ENCODE measurements at regions not wholly inside any gene's neighbourhood (a gene's known extent, or its start where the extent isn't known, plus 50 kb on each side); places are given as distances from the start of the nearest gene placed in this dataset.

DNA sequence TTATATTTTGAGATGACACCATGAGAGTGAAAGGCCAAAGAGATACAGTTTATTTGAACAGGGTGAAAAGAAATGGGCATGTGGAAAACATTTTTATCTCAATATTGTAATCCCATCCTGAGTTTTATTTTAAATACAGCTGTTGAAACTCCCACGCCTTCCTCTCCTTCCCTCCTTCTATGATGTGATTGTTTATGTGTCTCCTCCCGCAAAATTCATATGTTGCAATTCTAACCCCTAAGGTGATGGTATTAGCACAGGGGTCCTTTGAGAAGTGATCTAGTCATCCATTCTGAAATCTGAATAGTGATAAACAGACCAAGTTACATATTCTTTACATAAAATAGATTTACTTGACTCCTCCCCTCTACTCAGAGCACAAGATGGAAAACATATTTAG lies 1275.4 kb upstream of the C9orf72 start:
- no peaks in the 10 kb centered on the region for H3K36me3 ChIP-seq
- DNase-seq (ENCODE audit: low spot score): no peak
- WGBS: 92% methylated on average over 2 of the region's 2 CpGs
- no peaks in the 10 kb centered on the region for H3K9me3 ChIP-seq
- H3K27me3 ChIP-seq (replicated peaks; ENCODE audit: insufficient read depth): no peaks in the 10 kb centered on the region
- intact Hi-C loops (cut with DNase I): no loop called here
- no peak overlapping the region for H3K4me3 ChIP-seq
- no peaks in the 10 kb centered on the region for H3K4me1 ChIP-seq (replicated peaks)
- TF ChIP-seq CTCF (IDR thresholded peaks at IDR 0.05) (no peak), POLR2A (IDR thresholded peaks at IDR 0.05) (no peak), POLR2AphosphoS5 (IDR thresholded peaks at IDR 0.05) (no peak)
- H3K27ac ChIP-seq: no peak overlapping the region

- TF ChIP-seq POLR2A (IDR thresholded peaks at IDR 0.05): no peak
- no peak for TF ChIP-seq CTCF (IDR thresholded peaks at IDR 0.05)
- no peak for TF ChIP-seq POLR2AphosphoS5 (IDR thresholded peaks at IDR 0.05)
- no peak for DNase-seq (ENCODE audit: low spot score)
- intact Hi-C loops (cut with DNase I): no loop called here
- Histone ChIP-seq H3K4me3 (no peak overlapping the region), H3K36me3 (no peaks in the 10 kb centered on the region), H3K9me3 (no peaks in the 10 kb centered on the region), H3K27ac (no peak overlapping the region), H3K27me3 (replicated peaks; ENCODE audit: insufficient read depth) (no peaks in the 10 kb centered on the region), H3K4me1 (replicated peaks) (no peaks in the 10 kb centered on the region)
- WGBS: 74% methylated on average over 4 of the region's 4 CpGs
These were observed 1280.2 kb upstream of the C9orf72 start for GRCh38 chr9:28853477-28853876.

DNA sequence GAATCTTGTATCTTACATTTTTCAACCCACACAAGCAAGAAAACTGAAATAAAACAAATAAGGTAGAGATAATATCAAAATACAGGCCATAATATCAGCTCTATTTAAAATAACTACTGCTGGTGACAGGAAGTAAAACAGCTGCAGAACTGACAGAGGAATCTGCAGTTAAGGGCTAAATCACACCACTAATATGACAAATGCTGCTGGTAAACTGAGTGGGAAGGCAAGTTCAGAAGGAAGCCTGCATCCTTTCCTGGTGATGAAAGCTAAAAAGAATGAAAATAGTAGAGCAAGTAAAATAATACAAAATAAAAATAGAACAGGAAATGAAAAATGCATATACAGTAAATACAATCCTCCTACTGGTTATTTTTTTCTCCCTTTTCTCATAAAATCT lies 1293.7 kb upstream of the C9orf72 start:
- no peaks in the 10 kb centered on the region for H3K27me3 ChIP-seq (replicated peaks; ENCODE audit: insufficient read depth)
- H3K4me3 ChIP-seq: no peak overlapping the region
- no peaks in the 10 kb centered on the region for H3K9me3 ChIP-seq
- H3K4me1 ChIP-seq (replicated peaks): no peaks in the 10 kb centered on the region
- no peak for TF ChIP-seq POLR2AphosphoS5 (IDR thresholded peaks at IDR 0.05)
- TF ChIP-seq POLR2A (IDR thresholded peaks at IDR 0.05): no peak
- TF ChIP-seq CTCF (IDR thresholded peaks at IDR 0.05): no peak
- DNase-seq (ENCODE audit: low spot score): no peak
- intact Hi-C loops (cut with DNase I): no loop called here
- no peak overlapping the region for H3K27ac ChIP-seq
- H3K36me3 ChIP-seq: no peaks in the 10 kb centered on the region

DNA sequence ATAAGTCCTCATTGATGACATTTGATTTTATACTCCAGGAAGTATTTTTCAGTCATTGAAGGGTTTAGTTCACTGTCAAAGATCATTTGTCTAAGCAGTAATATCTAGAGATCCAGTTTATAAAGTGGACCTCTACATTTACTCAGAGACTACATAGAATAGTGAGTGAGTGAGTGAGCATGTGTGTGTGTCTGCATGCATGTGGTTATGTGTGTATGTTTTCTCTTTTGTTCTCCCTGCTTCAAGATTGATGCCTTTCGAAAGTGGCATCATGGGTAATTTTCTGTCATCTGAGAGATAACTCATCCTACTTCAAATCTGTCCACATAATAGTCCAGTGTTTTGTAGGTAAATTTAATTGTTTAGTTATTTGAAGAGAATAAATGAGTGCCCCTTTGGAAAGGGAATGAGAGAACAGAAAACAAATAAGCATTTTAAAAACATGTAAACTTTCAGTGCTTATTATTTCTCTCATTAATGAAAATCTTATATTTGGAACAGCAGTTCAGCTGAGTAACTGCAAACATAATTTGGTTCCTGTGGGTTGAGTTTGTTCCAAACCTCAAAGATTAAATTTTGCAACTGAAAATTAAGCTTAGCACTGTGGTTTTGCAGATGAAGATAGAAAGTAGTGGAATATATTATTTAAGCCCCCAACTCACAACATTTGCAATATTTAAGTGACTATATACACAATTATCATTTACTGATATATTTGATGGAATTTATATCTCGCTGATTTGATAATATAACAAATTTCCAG lies 1295.1 kb upstream of the C9orf72 start:
- 90% methylated on average over 2 of the region's 2 CpGs for WGBS

More for the DNA sequence above, 1295.1 kb upstream of the C9orf72 start:
- H3K4me1 ChIP-seq (replicated peaks): no peaks in the 10 kb centered on the region
- no peak overlapping the region for H3K4me3 ChIP-seq
- H3K9me3 ChIP-seq: no peaks in the 10 kb centered on the region
- TF ChIP-seq POLR2A (IDR thresholded peaks at IDR 0.05): no peak
- TF ChIP-seq CTCF (IDR thresholded peaks at IDR 0.05): no peak
- no peak for TF ChIP-seq POLR2AphosphoS5 (IDR thresholded peaks at IDR 0.05)
- no peaks in the 10 kb centered on the region for H3K27me3 ChIP-seq (replicated peaks; ENCODE audit: insufficient read depth)
- no peak for DNase-seq (ENCODE audit: low spot score)
- H3K27ac ChIP-seq: no peak overlapping the region
- no peaks in the 10 kb centered on the region for H3K36me3 ChIP-seq
- intact Hi-C loops (cut with DNase I): no loop called here

All from prostate gland (tissue), 2 donors.